GM18505 (cell line): ENCODE measurements at regions not wholly inside any gene's neighbourhood (a gene's known extent, or its start where the extent isn't known, plus 50 kb on each side); places are given as distances from the start of the nearest gene placed in this dataset.

Experiments
- ATAC-seq: cut with Tn5 transposase; IDR thresholded peaks from one replicate; pipeline ENCODE4 v1.9.1; 2021; ENCODE audit not compliant: unreplicated experiment
- POLR2A ChIP-seq: IDR thresholded peaks from 4 replicates; pipeline ENCODE4 v1.6.1; 2011; ENCODE audit warnings: borderline replicate concordance; ENCODE audit not compliant: insufficient read depth, insufficient read length; ENCODE audit errors: extremely low read depth

DNA sequence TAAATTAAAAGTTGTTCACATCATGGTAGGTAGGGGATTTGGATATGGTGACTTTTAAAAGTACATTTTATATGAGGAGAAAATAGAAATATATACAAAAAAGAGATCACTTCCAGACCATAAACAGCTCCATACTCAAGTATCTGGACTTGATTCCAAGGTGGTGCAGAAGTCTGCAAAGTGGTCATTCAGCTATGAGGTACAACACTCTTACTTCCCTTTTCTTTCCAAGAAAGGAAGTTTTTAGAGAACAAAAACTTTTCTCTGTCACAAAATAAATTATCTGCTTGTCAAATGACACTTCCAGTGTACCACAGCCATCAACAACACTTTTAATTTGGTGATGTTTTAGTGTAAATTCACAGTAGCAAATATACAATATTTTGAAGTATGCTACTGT lies 1013.5 kb downstream of the GATA3 start:
- TF ChIP-seq POLR2A, result no peak
- no peak for ATAC-seq

DNA sequence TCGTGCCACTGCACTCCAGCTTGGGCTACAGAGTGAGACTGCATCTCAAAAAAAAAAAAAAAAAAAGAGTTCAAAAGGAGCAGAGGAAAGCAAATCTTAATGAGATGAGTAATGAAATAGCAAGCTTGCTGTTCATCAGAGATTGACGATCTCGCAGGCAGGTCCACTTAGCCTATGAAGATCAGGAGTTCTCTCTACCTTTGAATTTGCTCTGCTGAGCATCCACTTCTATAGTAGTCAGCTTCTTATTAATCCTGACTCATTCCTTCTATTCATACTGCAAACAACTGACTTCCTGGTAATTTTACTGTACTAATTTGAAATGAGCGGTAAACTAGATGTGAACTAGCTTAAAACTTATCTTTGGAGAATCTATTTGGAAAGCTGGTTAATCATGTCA lies 1014.6 kb downstream of the GATA3 start:
- ATAC-seq, result no peak
- TF ChIP-seq POLR2A, result no peak

DNA sequence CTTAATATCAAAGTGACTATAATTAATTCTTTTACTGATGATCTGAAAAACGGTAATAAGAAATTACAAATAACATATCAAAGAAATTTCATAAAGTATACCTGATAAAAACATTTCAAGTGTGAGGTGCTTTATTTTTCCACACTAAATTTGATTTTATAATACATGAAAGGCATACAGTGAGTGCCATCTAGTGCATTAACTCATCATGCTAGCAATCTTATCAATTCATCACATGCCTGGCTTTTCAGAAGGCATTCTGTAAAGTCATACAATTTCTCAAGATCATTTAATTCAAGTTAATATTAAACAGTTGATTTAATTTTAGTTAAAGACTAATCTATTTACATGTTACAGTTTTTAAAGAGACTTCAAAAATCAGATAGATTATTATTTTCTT lies 1020.9 kb downstream of the GATA3 start:
- TF ChIP-seq POLR2A, result no peak
- ATAC-seq, result no peak

DNA sequence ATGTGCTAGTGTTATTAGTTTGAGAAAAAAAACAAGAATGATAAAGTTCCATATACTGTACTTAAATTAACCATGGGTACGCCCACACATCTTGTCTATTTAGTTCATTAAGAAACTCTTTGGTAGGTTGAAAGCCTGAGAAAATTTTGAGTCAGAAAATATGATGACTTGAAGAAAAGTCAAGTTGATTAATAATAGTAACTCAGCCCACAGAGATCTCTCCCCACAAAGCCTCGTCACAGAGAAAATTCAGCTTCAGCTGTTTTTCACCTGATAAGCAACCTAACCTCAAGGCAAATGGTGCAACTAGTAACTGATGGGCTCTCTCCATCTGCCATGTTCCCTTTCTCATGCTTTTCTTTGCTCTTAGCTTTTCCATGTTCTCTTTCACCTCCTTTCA lies 1021.6 kb downstream of the GATA3 start:
- no peak for ATAC-seq
- TF ChIP-seq POLR2A, result no peak

DNA sequence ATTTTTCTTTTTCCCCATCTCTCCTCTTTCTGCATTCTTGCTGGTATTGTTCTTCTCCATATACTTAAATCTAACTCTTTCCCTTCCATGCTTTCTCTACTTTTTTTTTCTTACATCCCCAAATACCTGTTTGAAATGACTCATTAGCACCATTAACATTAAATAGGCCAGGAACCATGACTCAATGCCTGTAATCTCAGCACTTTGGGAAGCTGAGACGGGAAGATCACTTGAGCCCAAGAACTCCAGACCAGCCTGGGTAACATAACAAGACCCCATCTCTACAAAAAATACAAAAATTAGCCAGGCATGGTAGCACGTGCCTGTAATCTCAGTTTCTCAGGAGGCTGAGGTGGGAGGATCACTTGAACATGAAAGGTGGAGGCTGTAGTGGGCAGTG lies 1026.8 kb downstream of the GATA3 start:
- TF ChIP-seq POLR2A, result no peak

DNA sequence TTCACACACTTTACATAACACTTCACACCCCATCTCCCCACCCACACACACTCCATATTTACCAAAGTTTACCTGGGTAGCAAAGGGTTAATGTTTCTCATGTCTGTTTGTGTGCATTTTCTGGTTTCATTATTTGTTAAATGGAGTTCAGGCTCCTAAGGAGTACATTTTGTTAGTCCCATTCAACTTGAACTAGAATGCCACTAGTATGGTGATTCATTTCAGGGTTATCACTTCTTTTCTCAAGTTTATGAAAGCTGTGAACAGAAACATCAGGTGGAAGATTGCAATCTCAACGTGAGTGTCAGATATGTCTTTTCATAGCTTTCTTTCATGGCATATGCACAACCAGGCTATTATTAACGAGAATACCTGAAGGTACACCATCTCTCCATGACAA lies 1027.5 kb downstream of the GATA3 start:
- ATAC-seq, result no peak
- TF ChIP-seq POLR2A, result no peak

More for the DNA sequence above, 1026.8 kb downstream of the GATA3 start:
- no peak for ATAC-seq

DNA sequence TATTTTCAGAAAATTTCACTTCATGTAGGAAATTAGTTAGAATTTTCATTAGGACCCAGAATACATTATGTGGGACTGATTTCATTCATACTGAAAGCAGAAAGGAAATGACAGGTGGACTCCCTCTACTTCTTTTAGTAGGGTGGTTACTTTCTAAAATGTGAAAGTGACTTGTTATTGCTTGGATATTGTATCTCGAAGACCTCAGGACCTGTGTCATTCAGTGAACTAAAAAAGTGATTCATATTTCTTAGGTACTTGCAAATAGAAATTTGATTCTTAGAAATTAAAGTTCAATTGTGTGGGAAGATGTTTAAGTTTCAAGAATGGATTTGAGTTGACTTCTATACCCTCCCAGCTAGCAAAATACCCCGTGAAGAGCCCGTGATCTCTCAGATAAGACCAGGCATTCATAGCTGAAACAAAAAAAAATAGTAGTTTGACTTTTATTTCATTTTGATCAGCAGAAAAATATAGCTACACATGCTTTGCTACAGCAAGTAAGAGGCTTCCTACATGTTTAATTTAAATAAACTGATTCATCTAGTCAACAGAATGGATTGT lies 1037.1 kb downstream of the GATA3 start:
- ATAC-seq, result no peak
- TF ChIP-seq POLR2A, result no peak

DNA sequence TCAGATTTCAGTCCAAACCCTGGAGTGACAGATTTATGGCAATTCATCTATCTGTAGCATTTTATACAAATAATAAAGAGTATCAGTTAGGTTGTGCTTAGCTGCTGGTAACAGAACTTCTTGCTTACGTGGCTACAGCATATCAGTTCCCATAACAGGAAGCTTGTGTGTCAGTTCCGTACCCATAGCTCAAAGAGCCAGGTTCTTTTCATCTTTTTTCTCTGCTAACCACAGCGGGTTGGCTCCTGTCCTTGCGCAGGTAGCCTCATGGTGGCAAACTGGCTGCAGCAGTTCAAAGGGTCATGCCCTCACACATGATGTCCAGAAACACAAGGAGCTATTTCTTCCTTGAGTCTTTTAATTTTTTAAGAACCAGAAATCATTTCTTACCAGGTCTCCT lies 1041.8 kb downstream of the GATA3 start:
- TF ChIP-seq POLR2A, result no peak
- ATAC-seq, result no peak

DNA sequence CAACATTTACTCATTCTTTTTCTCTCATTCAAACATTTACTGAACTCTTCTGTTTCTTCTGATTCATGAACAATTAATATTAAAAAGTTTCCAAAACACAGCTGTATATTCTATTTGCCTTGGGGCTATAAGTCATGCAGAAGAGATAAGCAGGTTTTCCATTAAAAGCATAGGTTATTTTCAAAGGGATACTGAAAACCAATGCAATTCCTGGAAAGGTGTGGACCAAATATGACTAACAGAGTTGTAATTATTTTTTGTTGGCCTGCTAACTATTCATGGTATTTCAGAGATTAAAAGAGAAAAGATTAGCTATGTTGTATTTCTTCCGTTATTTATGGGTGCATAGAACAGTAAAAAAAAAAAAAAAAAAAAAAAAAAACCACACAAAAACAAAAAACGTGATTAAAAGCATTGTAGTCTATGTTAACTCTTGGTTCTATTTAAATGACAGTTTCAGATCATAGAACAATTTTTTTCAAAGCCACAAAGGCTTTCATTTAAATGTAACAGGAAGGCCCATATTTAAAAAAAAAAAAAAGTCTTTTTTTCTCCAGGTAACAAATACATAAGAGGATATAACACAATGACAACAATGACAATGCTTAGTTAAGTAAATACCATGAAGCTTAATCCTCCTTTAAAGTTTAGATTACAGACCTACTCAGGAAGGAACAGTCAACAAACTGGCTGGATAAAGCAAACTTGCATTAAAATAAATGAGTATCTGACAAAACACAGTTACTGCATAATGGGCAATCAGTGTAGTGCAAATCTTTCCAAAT lies 1042.9 kb downstream of the GATA3 start:
- TF ChIP-seq POLR2A, result no peak
- no peak for ATAC-seq

DNA sequence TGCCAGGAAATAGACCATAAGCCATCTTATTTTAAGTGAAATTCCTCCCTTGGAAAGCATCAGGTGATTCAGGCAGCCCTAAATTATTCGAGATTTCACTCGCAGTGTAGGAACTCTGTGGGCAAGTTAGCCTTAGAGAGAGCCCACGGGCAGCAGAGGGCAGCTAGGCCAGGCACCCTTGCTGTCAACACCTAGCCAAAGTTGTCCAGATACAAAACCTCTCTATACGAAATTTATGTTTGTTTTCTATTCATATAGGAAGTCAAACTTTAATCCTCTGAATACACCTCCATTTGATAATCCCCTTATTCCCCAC lies 1043.5 kb downstream of the GATA3 start:
- no peak for ATAC-seq
- no peak for TF ChIP-seq POLR2A

DNA sequence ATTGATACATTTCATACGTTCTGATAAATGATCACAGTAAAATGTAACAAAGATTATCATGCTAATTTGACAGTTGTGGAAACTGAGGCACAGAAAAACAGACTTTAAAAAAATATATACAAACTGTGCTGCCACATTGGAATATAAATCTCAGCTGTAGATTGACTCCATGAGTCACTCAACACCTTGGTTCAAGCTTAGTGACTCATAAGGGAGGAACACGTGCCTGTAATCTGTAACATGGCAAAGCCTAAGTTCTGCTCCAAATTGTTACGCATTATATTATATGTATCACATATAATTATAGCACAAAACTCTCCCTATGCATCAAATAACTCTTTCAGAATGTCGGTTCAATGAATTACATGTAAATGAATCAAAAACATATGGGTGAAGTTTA lies 1047.5 kb downstream of the GATA3 start:
- TF ChIP-seq POLR2A, result no peak
- no peak for ATAC-seq

DNA sequence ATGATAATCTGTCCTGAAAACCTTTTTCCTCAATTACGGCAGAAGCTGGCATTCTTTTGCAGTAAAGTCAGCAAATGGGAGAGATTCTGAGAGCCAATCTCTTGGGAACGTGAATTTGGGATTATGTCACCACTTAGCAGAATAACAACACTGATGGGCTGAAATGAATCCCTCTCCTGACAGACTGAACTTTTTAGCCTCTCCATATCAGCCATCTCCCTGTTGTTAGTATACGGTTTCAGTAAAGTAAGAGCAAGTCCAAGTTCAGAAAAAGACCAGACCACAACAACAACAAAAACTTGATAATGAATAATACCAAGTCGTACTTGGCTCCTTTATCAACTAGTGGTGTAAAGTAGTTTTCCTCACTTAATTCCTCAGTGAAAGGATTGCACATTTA lies 1048.8 kb downstream of the GATA3 start:
- no peak for TF ChIP-seq POLR2A
- ATAC-seq, result no peak

DNA sequence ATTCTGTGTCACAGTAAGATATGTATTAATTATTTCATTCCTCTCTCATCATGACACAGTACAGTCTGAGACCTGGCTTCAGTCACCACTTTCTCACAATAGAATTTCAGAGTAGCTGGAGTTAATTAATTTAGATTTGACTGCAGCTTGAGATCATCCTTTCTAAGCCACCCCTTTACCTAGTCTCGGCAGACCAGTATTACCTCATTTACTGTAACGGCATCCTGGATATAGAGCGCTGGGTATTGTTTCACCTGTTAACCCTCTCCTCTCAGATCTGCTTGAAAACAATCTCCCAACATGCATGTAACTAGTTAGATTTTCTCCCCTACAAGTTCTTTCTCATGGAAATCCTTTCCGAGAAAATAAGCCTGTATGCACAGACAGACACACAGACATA lies 1057.5 kb downstream of the GATA3 start:
- ATAC-seq, result no peak
- TF ChIP-seq POLR2A, result no peak

DNA sequence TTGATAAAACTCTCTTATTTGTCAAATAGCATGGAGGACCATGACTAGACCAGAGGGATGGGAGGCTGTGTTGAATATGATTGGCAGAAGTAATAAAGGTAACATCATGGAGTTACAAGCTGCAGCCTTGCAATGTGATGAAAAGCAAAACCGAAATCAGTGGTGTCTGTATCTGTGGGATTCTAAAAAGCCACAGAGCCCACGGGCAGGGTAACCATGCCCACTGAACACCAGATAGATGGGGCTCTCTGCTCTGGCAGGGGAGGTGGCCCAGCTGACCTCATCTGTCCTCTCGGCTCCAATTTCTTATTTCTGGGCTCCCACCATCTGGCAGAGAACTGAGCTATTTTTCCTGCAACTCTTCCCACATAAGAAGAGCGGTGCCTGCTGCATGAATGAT lies 1072.2 kb downstream of the GATA3 start:
- no peak for TF ChIP-seq POLR2A
- ATAC-seq, result no peak
